Right atrium auricular region (tissue), 2 donors: ENCODE measurements at regions not wholly inside any gene's neighbourhood (a gene's known extent, or its start where the extent isn't known, plus 50 kb on each side); places are given as distances from the start of the nearest gene placed in this dataset.

ENCODE experiments used
- DNase-seq: peaks from one replicate; pipeline ENCODE4 v3.0.0-alpha.2; 2019; ENCODE audit warnings: low spot score
- H3K27ac ChIP-seq, 2 donors: fragments of 200-600 bp; sonication (generic); 1 replicate in 1 of 2; 2 replicates in 1 of 2; pipeline ENCODE4 v1.5.1; 2016 to 2019
- H3K27me3 ChIP-seq, 2 donors: fragments of 200-600 bp; sonication (generic); one replicate each; pipeline versions ENCODE4 v1.5.1 to v1.6.0; 2017 to 2019
- H3K36me3 ChIP-seq: fragments of 200-600 bp; sonication (generic); one replicate; pipeline ENCODE4 v1.5.1; 2016
- H3K4me1 ChIP-seq, 2 donors: fragments of 200-600 bp; sonication (generic); one replicate each; pipeline versions ENCODE4 v1.5.1 to v1.6.0; 2017 to 2019
- H3K4me3 ChIP-seq, 2 donors: fragments of 200-600 bp; sonication (generic); 1 replicate in 1 of 2; 2 replicates in 1 of 2; pipeline ENCODE4 v1.5.1; 2017 to 2019; ENCODE audit warnings: mild to moderate bottlenecking in 1 of 2, moderate library complexity in 1 of 2
- H3K9me3 ChIP-seq, 2 donors: fragments of 200-600 bp; sonication (generic); one replicate each; pipeline ENCODE4 v1.5.1; 2019
- CTCF ChIP-seq, 2 donors: fragments of 200-600 bp; sonication (generic); IDR thresholded peaks; one replicate each; pipeline ENCODE4 v1.5.1; 2019; ENCODE audit warnings: antibody characterized with exemption in 2 of 2

GRCh38 chr16:27735031-27735430 is 185.1 kb downstream of the KATNIP start:
- TF ChIP-seq CTCF (IDR thresholded peaks at IDR 0.05) = no peak
- H3K27ac ChIP-seq = no peak overlapping the region
- H3K4me1 ChIP-seq = no peaks in the 10 kb centered on the region
- DNase-seq = no peak
- H3K4me3 ChIP-seq = no peak overlapping the region
- no peaks in the 10 kb centered on the region for H3K36me3 ChIP-seq
- no peaks in the 10 kb centered on the region for H3K27me3 ChIP-seq
- H3K9me3 ChIP-seq = no peaks in the 10 kb centered on the region

GRCh38 chr16:27736431-27736830 is 186.5 kb downstream of the KATNIP start:
- H3K4me1 ChIP-seq = no peaks in the 10 kb centered on the region

GRCh38 chr16:27737513-27737912 is 187.6 kb downstream of the KATNIP start:
- Histone ChIP-seq H3K27me3 (no peaks in the 10 kb centered on the region), H3K27ac (no peak overlapping the region), H3K4me3 (no peak overlapping the region), H3K36me3 (peaks cover 5% of the 10 kb centered on the region), H3K4me1 (no peaks in the 10 kb centered on the region), H3K9me3 (no peaks in the 10 kb centered on the region)
- DNase-seq = no peak
- no peak for TF ChIP-seq CTCF (IDR thresholded peaks at IDR 0.05)

More at GRCh38 chr16:27736431-27736830, 186.5 kb downstream of the KATNIP start:
- Histone ChIP-seq H3K36me3 (peaks cover 3% of the 10 kb centered on the region), H3K9me3 (no peaks in the 10 kb centered on the region), H3K27ac (no peak overlapping the region), H3K27me3 (no peaks in the 10 kb centered on the region), H3K4me3 (no peak overlapping the region)
- DNase-seq = no peak
- no peak for TF ChIP-seq CTCF (IDR thresholded peaks at IDR 0.05)
